GM19395 (cell line): ENCODE measurements at regions not wholly inside any gene's neighbourhood (a gene's known extent, or its start where the extent isn't known, plus 50 kb on each side); places are given as distances from the start of the nearest gene placed in this dataset.
"Not testable (repeated sequence)": the region's sequence is repeated elsewhere in the genome, so short reads cannot be mapped to it uniquely, and the experiment has no call there.

Experiments
- ATAC-seq: cut with Tn5 transposase; IDR thresholded peaks from one replicate; pipeline ENCODE4 v1.9.1; 2021; ENCODE audit warnings: mild to moderate bottlenecking, moderate library complexity; ENCODE audit not compliant: unreplicated experiment

GRCh38 chr6:164612751-164613150 is 696.7 kb downstream of the C6orf118 start:
- no peak for ATAC-seq

GRCh38 chr6:164610859-164611258 is 698.5 kb downstream of the C6orf118 start:
- ATAC-seq: not testable (repeated sequence)

GRCh38 chr6:164602415-164602814 is 707.0 kb downstream of the C6orf118 start:
- ATAC-seq: not testable (repeated sequence)

- ATAC-seq: no peak
Observed at GRCh38 chr6:164581563-164581962, 727.8 kb downstream of the C6orf118 start.

- no peak for ATAC-seq
Observed at GRCh38 chr6:164579035-164579434, 730.4 kb downstream of the C6orf118 start.

GRCh38 chr6:164578616-164579015 is 730.8 kb downstream of the C6orf118 start:
- ATAC-seq: no peak

GRCh38 chr6:164570801-164571200 is 738.6 kb downstream of the C6orf118 start:
- no peak for ATAC-seq

- no peak for ATAC-seq
Observed at GRCh38 chr6:164569509-164569908, 739.9 kb downstream of the C6orf118 start.

- ATAC-seq: no peak
Observed at GRCh38 chr6:164563924-164564323, 745.5 kb downstream of the C6orf118 start.

GRCh38 chr6:164561656-164562055 is 747.7 kb downstream of the C6orf118 start:
- no peak for ATAC-seq

GRCh38 chr6:164554700-164555476 is 754.5 kb downstream of the C6orf118 start:
- ATAC-seq: no peak

GRCh38 chr6:164554226-164554625 is 755.2 kb downstream of the C6orf118 start:
- ATAC-seq: no peak

GRCh38 chr6:164551706-164552105 is 757.7 kb downstream of the C6orf118 start:
- no peak for ATAC-seq

- no peak for ATAC-seq
Observed at GRCh38 chr6:164547076-164547475, 762.3 kb downstream of the C6orf118 start.

GRCh38 chr6:164546263-164546662 is 763.1 kb downstream of the C6orf118 start:
- no peak for ATAC-seq

GRCh38 chr6:164534070-164534766 is 775.2 kb downstream of the C6orf118 start:
- no peak for ATAC-seq

- ATAC-seq: no peak
Observed at GRCh38 chr6:164533045-164533362, 776.4 kb downstream of the C6orf118 start.

GRCh38 chr6:164532198-164533044 is 777.0 kb downstream of the C6orf118 start:
- ATAC-seq: no peak

GRCh38 chr6:164531736-164532135 is 777.7 kb downstream of the C6orf118 start:
- no peak for ATAC-seq

- ATAC-seq: no peak
Observed at GRCh38 chr6:164528539-164528938, 780.9 kb downstream of the C6orf118 start.

GRCh38 chr6:164523087-164523654 is 786.2 kb downstream of the C6orf118 start:
- ATAC-seq: no peak
